ENCODE measurements at regions not wholly inside any gene's neighbourhood (a gene's known extent, or its start where the extent isn't known, plus 50 kb on each side); places are given as distances from the start of the nearest gene placed in this dataset.

DNA sequence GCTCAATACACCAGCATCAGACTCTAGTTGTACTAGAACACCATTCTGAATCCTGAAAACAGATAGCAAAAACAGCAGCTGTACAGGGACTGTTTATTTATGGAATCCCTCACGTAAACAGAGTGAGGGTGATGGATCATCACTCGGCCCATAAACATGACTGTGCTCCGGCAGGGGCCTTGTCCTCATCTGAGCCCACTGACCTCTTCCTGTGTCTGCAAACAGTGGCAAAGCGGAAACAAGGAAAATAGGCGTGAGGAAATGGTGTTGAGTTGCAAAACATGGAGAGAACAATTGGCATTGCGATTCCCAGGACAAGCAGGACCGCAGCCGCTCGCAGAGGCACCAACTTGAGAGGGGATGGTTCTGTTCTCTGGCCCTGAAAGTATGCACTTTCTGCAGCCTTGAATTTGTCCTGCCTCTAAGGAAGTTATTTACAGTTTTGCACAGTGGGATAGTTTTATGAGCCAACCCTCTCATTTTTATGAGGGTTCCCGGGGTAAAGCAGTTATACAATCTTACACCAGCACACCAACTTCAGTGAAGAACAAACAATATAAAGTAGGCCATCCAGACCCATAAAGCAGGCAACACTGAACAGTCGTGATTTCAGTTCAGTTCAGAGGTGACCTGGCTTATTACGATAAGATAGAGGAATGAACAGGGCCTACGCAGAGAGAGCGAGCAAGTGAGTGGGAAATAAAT lies 248.0 kb upstream of the FZD8 start:
- H3K4me1 Mint-ChIP-seq (ENCODE audit: unreplicated experiment), result peaks cover 15% of the 10 kb centered on the region
- no peak overlapping the region for H3K4me3 Mint-ChIP-seq
- TF ChIP-seq, protein P1, sequence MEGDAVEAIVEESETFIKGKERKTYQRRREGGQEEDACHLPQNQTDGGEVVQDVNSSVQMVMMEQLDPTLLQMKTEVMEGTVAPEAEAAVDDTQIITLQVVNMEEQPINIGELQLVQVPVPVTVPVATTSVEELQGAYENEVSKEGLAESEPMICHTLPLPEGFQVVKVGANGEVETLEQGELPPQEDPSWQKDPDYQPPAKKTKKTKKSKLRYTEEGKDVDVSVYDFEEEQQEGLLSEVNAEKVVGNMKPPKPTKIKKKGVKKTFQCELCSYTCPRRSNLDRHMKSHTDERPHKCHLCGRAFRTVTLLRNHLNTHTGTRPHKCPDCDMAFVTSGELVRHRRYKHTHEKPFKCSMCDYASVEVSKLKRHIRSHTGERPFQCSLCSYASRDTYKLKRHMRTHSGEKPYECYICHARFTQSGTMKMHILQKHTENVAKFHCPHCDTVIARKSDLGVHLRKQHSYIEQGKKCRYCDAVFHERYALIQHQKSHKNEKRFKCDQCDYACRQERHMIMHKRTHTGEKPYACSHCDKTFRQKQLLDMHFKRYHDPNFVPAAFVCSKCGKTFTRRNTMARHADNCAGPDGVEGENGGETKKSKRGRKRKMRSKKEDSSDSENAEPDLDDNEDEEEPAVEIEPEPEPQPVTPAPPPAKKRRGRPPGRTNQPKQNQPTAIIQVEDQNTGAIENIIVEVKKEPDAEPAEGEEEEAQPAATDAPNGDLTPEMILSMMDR (conservative IDR thresholded peaks at IDR 0.05), result no peak
- H3K27me3 Mint-ChIP-seq, result peaks cover 7% of the 10 kb centered on the region
- no peak for DNase-seq (ENCODE audit: extremely low spot score, unreplicated experiment)
- peak overlapping the region; percentile 13 for H3K27ac Mint-ChIP-seq
- H3K36me3 Mint-ChIP-seq, result no peaks in the 10 kb centered on the region
- peaks cover 18% of the 10 kb centered on the region for H3K9me3 Mint-ChIP-seq

DNA sequence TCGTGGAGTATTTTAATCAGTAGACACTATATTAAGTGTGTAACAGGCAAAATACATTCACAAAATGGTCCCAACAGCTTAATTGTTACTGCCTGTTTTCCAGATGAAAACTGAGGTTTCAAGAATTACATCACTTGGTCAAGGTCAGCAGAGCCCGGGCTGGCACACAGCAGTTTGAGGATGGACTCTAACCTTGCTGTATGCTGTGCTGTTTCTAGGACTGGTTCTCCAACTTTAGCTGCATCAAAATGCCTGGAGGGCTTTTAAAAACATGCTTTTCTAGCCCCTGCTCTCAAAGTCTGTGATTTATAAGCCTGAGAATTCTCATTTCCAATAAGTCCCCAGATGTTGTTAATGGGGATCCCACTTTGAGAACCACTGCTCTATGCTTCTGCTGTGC lies 247.1 kb upstream of the FZD8 start:
- DNase-seq (ENCODE audit: extremely low spot score, unreplicated experiment), result no peak
- peaks cover 15% of the 10 kb centered on the region for H3K4me1 Mint-ChIP-seq (ENCODE audit: unreplicated experiment)
- TF ChIP-seq, protein P1 (conservative IDR thresholded peaks at IDR 0.05), result no peak
- H3K27me3 Mint-ChIP-seq, result peaks cover 10% of the 10 kb centered on the region
- no peak overlapping the region for H3K27ac Mint-ChIP-seq
- no peak overlapping the region for H3K4me3 Mint-ChIP-seq
- H3K36me3 Mint-ChIP-seq, result no peaks in the 10 kb centered on the region
- H3K9me3 Mint-ChIP-seq, result peaks cover 15% of the 10 kb centered on the region

DNA sequence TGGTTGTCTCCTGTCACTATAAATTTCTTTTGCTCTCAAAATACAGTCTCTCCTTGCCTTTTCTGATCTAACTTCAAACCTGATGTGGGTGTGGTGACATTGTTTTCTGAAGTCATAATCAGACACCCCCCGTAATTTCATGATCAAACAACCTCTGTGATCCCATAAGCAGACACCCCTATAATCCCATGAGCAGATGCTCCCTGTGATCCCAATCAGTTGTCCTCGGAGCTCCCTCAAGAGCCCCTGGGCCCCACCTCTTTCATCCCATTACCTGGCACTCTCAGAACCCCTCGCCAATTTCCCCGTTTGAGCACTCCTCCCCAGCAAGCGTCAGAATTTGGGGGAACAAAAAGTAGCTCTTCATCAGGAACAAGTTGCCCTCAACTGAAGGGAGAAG lies 246.3 kb upstream of the FZD8 start:
- H3K27ac Mint-ChIP-seq, result no peak overlapping the region
- no peaks in the 10 kb centered on the region for H3K36me3 Mint-ChIP-seq
- no peak for DNase-seq (ENCODE audit: extremely low spot score, unreplicated experiment)
- no peak overlapping the region for H3K4me3 Mint-ChIP-seq
- peaks cover 15% of the 10 kb centered on the region for H3K4me1 Mint-ChIP-seq (ENCODE audit: unreplicated experiment)
- H3K27me3 Mint-ChIP-seq, result peaks cover 15% of the 10 kb centered on the region
- H3K9me3 Mint-ChIP-seq, result peaks cover 10% of the 10 kb centered on the region
- TF ChIP-seq, protein P1 (conservative IDR thresholded peaks at IDR 0.05), result no peak

DNA sequence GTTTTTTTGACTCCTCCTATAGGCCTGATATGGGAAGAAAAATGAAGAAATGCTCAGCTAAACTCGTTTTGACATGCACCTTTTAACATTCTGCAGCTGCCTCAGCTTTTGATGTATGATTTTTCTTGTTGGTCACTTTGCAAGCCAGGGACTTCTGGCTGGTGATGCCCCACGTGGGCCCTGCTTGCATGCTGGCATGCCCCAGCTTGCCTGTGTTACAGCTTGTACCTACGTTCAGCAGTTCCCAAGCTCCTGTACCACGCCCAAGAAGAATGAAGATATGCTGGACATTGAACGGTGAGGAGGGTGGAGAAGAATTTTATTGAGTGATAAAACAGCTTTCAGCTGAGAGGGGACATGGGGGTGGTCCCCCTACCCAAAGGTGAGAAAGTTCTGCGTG lies 245.6 kb upstream of the FZD8 start:
- Mint-ChIP-seq H3K27me3 (peaks cover 22% of the 10 kb centered on the region), H3K4me3 (peak overlapping the region; percentile 64), H3K4me1 (ENCODE audit: unreplicated experiment) (peaks cover 15% of the 10 kb centered on the region), H3K36me3 (no peaks in the 10 kb centered on the region), H3K9me3 (peaks cover 10% of the 10 kb centered on the region), H3K27ac (peak overlapping the region; percentile 91)
- no peak for DNase-seq (ENCODE audit: extremely low spot score, unreplicated experiment)
- TF ChIP-seq, protein P1 (conservative IDR thresholded peaks at IDR 0.05), result no peak

DNA sequence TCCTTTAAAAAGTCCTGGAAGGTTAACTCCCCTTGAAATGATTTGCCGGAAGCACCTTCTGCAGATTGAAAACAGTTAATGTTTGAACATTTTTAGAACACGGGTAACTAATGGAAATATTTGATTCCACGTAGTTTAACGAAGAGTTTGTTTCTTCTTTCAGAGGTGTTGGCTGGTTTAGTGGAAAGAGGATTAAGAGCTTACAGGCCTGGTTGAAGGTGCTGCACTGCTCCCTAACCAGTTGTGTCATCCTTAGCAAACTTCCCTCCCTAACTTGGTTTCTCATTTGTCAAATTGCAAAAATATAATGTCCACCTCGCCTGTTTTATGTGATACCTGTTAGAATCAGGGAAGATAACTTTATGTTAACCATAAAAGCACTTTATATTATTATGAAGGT lies 243.0 kb upstream of the FZD8 start:
- peaks cover 3% of the 10 kb centered on the region for H3K4me1 Mint-ChIP-seq (ENCODE audit: unreplicated experiment)
- peaks cover 32% of the 10 kb centered on the region for H3K27me3 Mint-ChIP-seq
- no peak overlapping the region for H3K27ac Mint-ChIP-seq
- no peak overlapping the region for H3K4me3 Mint-ChIP-seq
- no peak for DNase-seq (ENCODE audit: extremely low spot score, unreplicated experiment)
- peaks cover 10% of the 10 kb centered on the region for H3K9me3 Mint-ChIP-seq
- no peaks in the 10 kb centered on the region for H3K36me3 Mint-ChIP-seq
- TF ChIP-seq, protein P1 (conservative IDR thresholded peaks at IDR 0.05), result no peak

Measured in type B pancreatic cell (in vitro differentiated cells).